ENCODE measurements at regions not wholly inside any gene's neighbourhood (a gene's known extent, or its start where the extent isn't known, plus 50 kb on each side); places are given as distances from the start of the nearest gene placed in this dataset.

DNA sequence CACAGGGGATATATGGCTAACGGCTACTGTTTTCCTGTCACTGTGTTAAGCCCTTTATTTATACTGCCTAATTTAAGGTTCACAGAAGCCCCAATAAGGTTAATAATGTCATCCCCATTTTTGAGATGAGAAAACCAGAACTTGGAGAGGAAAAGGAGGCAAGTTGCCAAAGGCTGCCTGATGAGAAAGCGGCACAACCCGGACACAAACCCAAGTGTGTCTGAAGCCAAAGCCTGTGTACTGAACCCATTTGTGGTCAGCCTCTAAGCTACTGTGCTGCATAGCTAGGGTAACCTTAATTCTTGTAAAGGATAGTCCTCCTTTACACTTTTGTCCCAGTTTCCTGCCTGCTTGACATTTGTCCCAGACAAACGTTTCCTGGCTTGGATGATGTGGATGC, 954.7 kb upstream of the FANCL start:
- Histone ChIP-seq H3K27ac (ENCODE audit: low read length) (no peak overlapping the region), H3K4me1 (ENCODE audit: control insufficient read depth, insufficient read depth, low read length) (no peaks in the 10 kb centered on the region), H3K27me3 (ENCODE audit: control insufficient read depth, insufficient read depth, low read length) (no peaks in the 10 kb centered on the region), H3K36me3 (ENCODE audit: control insufficient read depth, insufficient read depth, low read length) (no peaks in the 10 kb centered on the region), H3K4me3 (ENCODE audit: low read depth in 2 of 2, low read length in 2 of 2) (no peak overlapping the region), H3K9me3 (ENCODE audit: control insufficient read depth, insufficient read depth, low read depth, low read length) (no peaks in the 10 kb centered on the region)
- DNase-seq (ENCODE audit: low read depth, low spot score) (no peak), ATAC-seq (no peak)
- TF ChIP-seq TCF7L2 (IDR thresholded peaks at IDR 0.05; ENCODE audit: low read depth, low read length) (no peak), REST (IDR thresholded peaks at IDR 0.05; ENCODE audit: insufficient read depth in 1 of 2, low read depth in 2 of 2, low read length in 1 of 2) (no peak), CTCF (IDR thresholded peaks at IDR 0.05) (no peak), POLR2AphosphoS5 (IDR thresholded peaks at IDR 0.05; ENCODE audit: low read depth, low read length) (no peak), SIN3A (IDR thresholded peaks at IDR 0.05; ENCODE audit: borderline replicate concordance, insufficient read depth, low read depth, low read length) (no peak)
- ChIA-PET POLR2A (no interaction called here), CTCF (no interaction called here)
- BruUV-seq (replicated peaks), result no TSS peak
- intact Hi-C loops (cut with micrococcal nuclease; ENCODE audit: unreplicated experiment) (no loop called here), in situ Hi-C loops (cut with HindIII; ENCODE audit: low pct_unique_long_range_greater_than_20kb, low sequenced_read_pairs) (no loop called here)

DNA sequence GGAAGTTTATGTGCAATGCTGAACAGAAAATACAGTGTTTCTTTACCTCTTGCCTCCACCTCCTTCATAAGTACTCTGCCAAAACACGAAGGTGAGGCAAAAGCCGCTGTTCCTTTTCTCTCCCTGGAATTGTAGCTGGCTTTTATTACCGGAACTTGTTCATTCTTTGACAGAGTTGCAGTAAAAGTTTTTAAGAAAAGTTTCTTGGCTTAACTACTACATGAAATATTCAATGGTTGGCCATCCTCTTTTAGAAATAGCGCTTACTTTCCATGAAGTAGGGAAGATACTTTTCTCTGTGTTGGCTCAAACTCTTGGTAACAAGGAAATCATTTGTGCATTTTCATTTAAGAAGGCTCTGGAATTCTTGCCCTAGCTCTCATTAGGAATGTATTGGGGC, 950.7 kb upstream of the FANCL start:
- no peaks in the 10 kb centered on the region for H3K4me1 ChIP-seq (ENCODE audit: control insufficient read depth, insufficient read depth, low read length)
- intact Hi-C loops (cut with micrococcal nuclease; ENCODE audit: unreplicated experiment) (no loop called here), in situ Hi-C loops (cut with HindIII; ENCODE audit: low pct_unique_long_range_greater_than_20kb, low sequenced_read_pairs) (no loop called here)
- no peak overlapping the region for H3K4me3 ChIP-seq (ENCODE audit: low read depth in 2 of 2, low read length in 2 of 2)
- H3K9me3 ChIP-seq (ENCODE audit: control insufficient read depth, insufficient read depth, low read depth, low read length), result no peaks in the 10 kb centered on the region
- DNase-seq (ENCODE audit: low read depth, low spot score), result no peak
- CTCF ChIA-PET, result no interaction called here
- H3K27me3 ChIP-seq (ENCODE audit: control insufficient read depth, insufficient read depth, low read length), result no peaks in the 10 kb centered on the region
- POLR2A ChIA-PET, result no interaction called here
- BruUV-seq (replicated peaks), result no TSS peak
- no peak for ATAC-seq
- no peak for TF ChIP-seq CTCF (IDR thresholded peaks at IDR 0.05)
- no peak for TF ChIP-seq SIN3A (IDR thresholded peaks at IDR 0.05; ENCODE audit: borderline replicate concordance, insufficient read depth, low read depth, low read length)
- no peak for TF ChIP-seq REST (IDR thresholded peaks at IDR 0.05; ENCODE audit: insufficient read depth in 1 of 2, low read depth in 2 of 2, low read length in 1 of 2)
- no peak for TF ChIP-seq TCF7L2 (IDR thresholded peaks at IDR 0.05; ENCODE audit: low read depth, low read length)
- TF ChIP-seq POLR2AphosphoS5 (IDR thresholded peaks at IDR 0.05; ENCODE audit: low read depth, low read length), result no peak
- no peak overlapping the region for H3K27ac ChIP-seq (ENCODE audit: low read length)
- H3K36me3 ChIP-seq (ENCODE audit: control insufficient read depth, insufficient read depth, low read length), result no peaks in the 10 kb centered on the region
